ENCODE measurements at regions not wholly inside any gene's neighbourhood (a gene's known extent, or its start where the extent isn't known, plus 50 kb on each side); places are given as distances from the start of the nearest gene placed in this dataset.
A peak's percentile ranks its signal among the peaks of the same experiment; 100 is the strongest.
"Not testable (repeated sequence)": the region's sequence is repeated elsewhere in the genome, so short reads cannot be mapped to it uniquely, and the experiment has no call there.

- intact Hi-C loops (cut with DNase I) = loop anchor here in 1 of 4 donors (10.0 kb wide), 1 partner anchor 58 kb away; no protein-coding TSS in a partner anchor
- Histone ChIP-seq H3K9me3 (no peaks in the 10 kb centered on the region), H3K36me3 (no peaks in the 10 kb centered on the region), H3K27me3 (no peaks in the 10 kb centered on the region), H3K27ac (no peak overlapping the region), H3K4me3 (no peak overlapping the region), H3K4me1 (ENCODE audit: insufficient read depth) (peaks cover 7% of the 10 kb centered on the region)
- DNase-seq = no peak
- 86 to 91% (median 88%) methylated on average over 10 of the region's 10 CpGs for WGBS, 3 donors
- TF ChIP-seq EP300 (IDR thresholded peaks at IDR 0.05) = no peak
- TF ChIP-seq CTCF (IDR thresholded peaks at IDR 0.05) = no peak
- TF ChIP-seq POLR2A (IDR thresholded peaks at IDR 0.05) = no peak
Observed at GRCh38 chr19:56912401-56913112, 72.0 kb upstream of the PEG3 start.

- H3K27me3 ChIP-seq; H3K9me3 ChIP-seq; DNase-seq; H3K36me3 ChIP-seq; H3K4me1 ChIP-seq (ENCODE audit: insufficient read depth); H3K27ac ChIP-seq; H3K4me3 ChIP-seq: not testable (repeated sequence)
- intact Hi-C loops (cut with DNase I) = loop anchor here in 1 of 4 donors (10.0 kb wide), 1 partner anchor 58 kb away; no protein-coding TSS in a partner anchor
- WGBS, 3 donors = 56 to 61% (median 57%) methylated on average over 4 of the region's 4 CpGs
Observed at GRCh38 chr19:56913113-56913455, 72.6 kb upstream of the PEG3 start.

- Histone ChIP-seq H3K9me3 (no peaks in the 10 kb centered on the region), H3K4me1 (ENCODE audit: insufficient read depth) (peaks cover 9% of the 10 kb centered on the region), H3K27me3 (no peaks in the 10 kb centered on the region), H3K4me3 (no peak overlapping the region), H3K36me3 (no peaks in the 10 kb centered on the region), H3K27ac (no peak overlapping the region)
- no peak for DNase-seq
- no peak for TF ChIP-seq CTCF (IDR thresholded peaks at IDR 0.05)
- TF ChIP-seq POLR2A (IDR thresholded peaks at IDR 0.05) = no peak
- TF ChIP-seq EP300 (IDR thresholded peaks at IDR 0.05) = no peak
- 97 to 99% (median 99%) methylated on average over 2 of the region's 2 CpGs for WGBS, 3 donors
- intact Hi-C loops (cut with DNase I) = loop anchor here in 1 of 4 donors (10.0 kb wide), 1 partner anchor 62 kb away; no protein-coding TSS in a partner anchor
Observed at GRCh38 chr19:56916528-56916927, 76.0 kb upstream of the PEG3 start.

GRCh38 chr19:56917529-56917928 lies 77.0 kb upstream of the PEG3 start:
- WGBS, 3 donors = 10 to 15% (median 11%) methylated on average over 6 of the region's 6 CpGs
- no peaks in the 10 kb centered on the region for H3K9me3 ChIP-seq
- DNase-seq = no peak
- H3K4me3 ChIP-seq = no peak overlapping the region
- peak overlapping the region in 1 of 2 donors; percentile 74 for H3K27ac ChIP-seq
- H3K4me1 ChIP-seq (ENCODE audit: insufficient read depth) = peaks cover 9% of the 10 kb centered on the region
- H3K27me3 ChIP-seq = no peaks in the 10 kb centered on the region
- TF ChIP-seq CTCF (IDR thresholded peaks at IDR 0.05) = no peak
- TF ChIP-seq POLR2A (IDR thresholded peaks at IDR 0.05) = no peak
- no peak for TF ChIP-seq EP300 (IDR thresholded peaks at IDR 0.05)
- intact Hi-C loops (cut with DNase I) = loop anchor here in 1 of 4 donors (10.0 kb wide), 1 partner anchor 63 kb away; no protein-coding TSS in a partner anchor
- no peaks in the 10 kb centered on the region for H3K36me3 ChIP-seq

- TF ChIP-seq POLR2A (IDR thresholded peaks at IDR 0.05) (no peak), EP300 (IDR thresholded peaks at IDR 0.05) (no peak), CTCF (IDR thresholded peaks at IDR 0.05) (peak in 1 of 3 donors; percentile 32)
- no peak overlapping the region for H3K4me3 ChIP-seq
- H3K27me3 ChIP-seq = no peaks in the 10 kb centered on the region
- H3K36me3 ChIP-seq = no peaks in the 10 kb centered on the region
- no peaks in the 10 kb centered on the region for H3K9me3 ChIP-seq
- DNase-seq = no peak
- peaks cover 9% of the 10 kb centered on the region for H3K4me1 ChIP-seq (ENCODE audit: insufficient read depth)
- 8 to 13% (median 12%) methylated on average over 6 of the region's 6 CpGs for WGBS, 3 donors
- peak overlapping the region in 1 of 2 donors; percentile 74 for H3K27ac ChIP-seq
- intact Hi-C loops (cut with DNase I) = loop anchor here in 1 of 4 donors (10.0 kb wide), 1 partner anchor 63 kb away; no protein-coding TSS in a partner anchor
Observed at GRCh38 chr19:56917998-56918397, 77.5 kb upstream of the PEG3 start.
